Ishikawa (cell line): ENCODE measurements at regions not wholly inside any gene's neighbourhood (a gene's known extent, or its start where the extent isn't known, plus 50 kb on each side); places are given as distances from the start of the nearest gene placed in this dataset.

Experiments
- CEBPB ChIP-seq: IDR thresholded peaks from 2 replicates; pipeline ENCODE4 v1.6.1; 2012
- CREB1 ChIP-seq: IDR thresholded peaks from 2 replicates; pipeline ENCODE4 v1.6.1; 2012; ENCODE audit warnings: low read depth
- EGR1 ChIP-seq: IDR thresholded peaks from 2 replicates; pipeline ENCODE4 v1.6.1; 2012
- EP300 ChIP-seq: IDR thresholded peaks from 2 replicates; pipeline ENCODE4 v1.6.1; 2012; ENCODE audit warnings: borderline replicate concordance
- FOXM1 ChIP-seq: IDR thresholded peaks from 2 replicates; pipeline ENCODE4 v1.6.1; 2012; ENCODE audit warnings: low read depth, borderline replicate concordance
- NFIC ChIP-seq: IDR thresholded peaks from 2 replicates; pipeline ENCODE4 v1.6.1; 2012
- RAD21 ChIP-seq: IDR thresholded peaks from 2 replicates; pipeline ENCODE4 v1.6.1; 2012; ENCODE audit warnings: low read depth
- TAF1 ChIP-seq: IDR thresholded peaks from 2 replicates; pipeline ENCODE4 v1.6.1; 2012; ENCODE audit warnings: low read depth, mild to moderate bottlenecking
- TCF12 ChIP-seq: IDR thresholded peaks from 2 replicates; pipeline ENCODE4 v1.6.1; 2012; ENCODE audit warnings: low read depth
- TEAD4 ChIP-seq: IDR thresholded peaks from 2 replicates; pipeline ENCODE4 v1.6.1; 2012
- YY1 ChIP-seq: IDR thresholded peaks from 2 replicates; pipeline ENCODE4 v1.6.1; 2012; ENCODE audit warnings: low read depth
- ZBTB7A ChIP-seq: IDR thresholded peaks from 2 replicates; pipeline ENCODE4 v1.6.1; 2012; ENCODE audit warnings: low read depth
- TF ChIP-seq, protein P1 (sequence below): IDR thresholded peaks from 2 replicates; pipeline ENCODE4 v1.6.1; 2012
- TF ChIP-seq, protein P2 (sequence below): IDR thresholded peaks from 2 replicates; pipeline ENCODE4 v1.6.1; 2012
- TF ChIP-seq, protein P3 (sequence below): IDR thresholded peaks from 2 replicates; pipeline ENCODE4 v1.6.1; 2012; ENCODE audit warnings: low read depth, mild to moderate bottlenecking

DNA sequence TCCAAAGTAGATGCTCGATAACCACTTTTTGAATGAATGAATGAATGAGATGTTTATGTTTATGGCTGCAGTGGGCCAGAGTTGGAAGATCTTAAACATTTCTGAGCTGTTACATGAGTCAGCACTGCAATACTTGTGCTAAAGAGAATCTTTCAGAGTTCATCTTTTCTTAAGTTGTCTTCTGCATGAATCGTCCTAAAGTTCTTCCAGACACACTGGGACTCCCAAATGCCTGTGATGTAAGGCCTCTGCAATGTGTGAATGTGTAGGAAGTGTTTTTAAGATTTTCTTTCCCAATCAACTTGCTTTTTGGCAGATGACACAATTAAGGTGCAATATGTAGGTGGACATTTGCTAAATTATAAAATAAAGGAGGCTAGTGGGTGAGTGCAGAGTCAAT is 50.3 kb upstream of the TRIM9 start:
- TF ChIP-seq TAF1 (no peak), CREB1 (no peak), TEAD4 (no peak), CEBPB (no peak), EP300 (no peak), EGR1 (no peak), TCF12 (no peak), YY1 (no peak), ZBTB7A (no peak), FOXM1 (no peak), RAD21 (no peak), NFIC (no peak)
- TF ChIP-seq, protein P1, sequence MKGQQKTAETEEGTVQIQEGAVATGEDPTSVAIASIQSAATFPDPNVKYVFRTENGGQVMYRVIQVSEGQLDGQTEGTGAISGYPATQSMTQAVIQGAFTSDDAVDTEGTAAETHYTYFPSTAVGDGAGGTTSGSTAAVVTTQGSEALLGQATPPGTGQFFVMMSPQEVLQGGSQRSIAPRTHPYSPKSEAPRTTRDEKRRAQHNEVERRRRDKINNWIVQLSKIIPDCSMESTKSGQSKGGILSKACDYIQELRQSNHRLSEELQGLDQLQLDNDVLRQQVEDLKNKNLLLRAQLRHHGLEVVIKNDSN, result no peak
- TF ChIP-seq, protein P2, sequence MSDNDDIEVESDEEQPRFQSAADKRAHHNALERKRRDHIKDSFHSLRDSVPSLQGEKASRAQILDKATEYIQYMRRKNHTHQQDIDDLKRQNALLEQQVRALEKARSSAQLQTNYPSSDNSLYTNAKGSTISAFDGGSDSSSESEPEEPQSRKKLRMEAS, result no peak
- TF ChIP-seq, protein P3, sequence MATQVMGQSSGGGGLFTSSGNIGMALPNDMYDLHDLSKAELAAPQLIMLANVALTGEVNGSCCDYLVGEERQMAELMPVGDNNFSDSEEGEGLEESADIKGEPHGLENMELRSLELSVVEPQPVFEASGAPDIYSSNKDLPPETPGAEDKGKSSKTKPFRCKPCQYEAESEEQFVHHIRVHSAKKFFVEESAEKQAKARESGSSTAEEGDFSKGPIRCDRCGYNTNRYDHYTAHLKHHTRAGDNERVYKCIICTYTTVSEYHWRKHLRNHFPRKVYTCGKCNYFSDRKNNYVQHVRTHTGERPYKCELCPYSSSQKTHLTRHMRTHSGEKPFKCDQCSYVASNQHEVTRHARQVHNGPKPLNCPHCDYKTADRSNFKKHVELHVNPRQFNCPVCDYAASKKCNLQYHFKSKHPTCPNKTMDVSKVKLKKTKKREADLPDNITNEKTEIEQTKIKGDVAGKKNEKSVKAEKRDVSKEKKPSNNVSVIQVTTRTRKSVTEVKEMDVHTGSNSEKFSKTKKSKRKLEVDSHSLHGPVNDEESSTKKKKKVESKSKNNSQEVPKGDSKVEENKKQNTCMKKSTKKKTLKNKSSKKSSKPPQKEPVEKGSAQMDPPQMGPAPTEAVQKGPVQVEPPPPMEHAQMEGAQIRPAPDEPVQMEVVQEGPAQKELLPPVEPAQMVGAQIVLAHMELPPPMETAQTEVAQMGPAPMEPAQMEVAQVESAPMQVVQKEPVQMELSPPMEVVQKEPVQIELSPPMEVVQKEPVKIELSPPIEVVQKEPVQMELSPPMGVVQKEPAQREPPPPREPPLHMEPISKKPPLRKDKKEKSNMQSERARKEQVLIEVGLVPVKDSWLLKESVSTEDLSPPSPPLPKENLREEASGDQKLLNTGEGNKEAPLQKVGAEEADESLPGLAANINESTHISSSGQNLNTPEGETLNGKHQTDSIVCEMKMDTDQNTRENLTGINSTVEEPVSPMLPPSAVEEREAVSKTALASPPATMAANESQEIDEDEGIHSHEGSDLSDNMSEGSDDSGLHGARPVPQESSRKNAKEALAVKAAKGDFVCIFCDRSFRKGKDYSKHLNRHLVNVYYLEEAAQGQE, result no peak

DNA sequence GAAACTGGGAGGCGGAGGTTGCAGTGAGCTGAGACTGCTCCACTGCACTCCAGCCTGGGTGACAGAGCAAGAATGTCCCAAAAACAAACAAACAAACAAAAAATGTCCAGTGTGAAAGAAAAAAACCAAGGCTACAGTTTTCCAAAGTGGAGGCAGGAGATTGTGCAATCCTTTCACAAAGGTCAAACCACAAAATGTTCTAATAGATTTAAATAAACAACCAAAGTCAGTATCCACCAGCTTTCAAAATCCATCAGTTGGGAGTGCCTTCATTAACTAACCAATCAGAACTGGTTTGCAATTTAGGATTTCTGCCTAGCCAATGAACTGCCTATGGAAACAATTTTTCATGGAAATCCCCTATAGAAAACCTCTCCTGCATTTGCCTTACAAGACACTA is 52.3 kb upstream of the TRIM9 start:
- no peak for TF ChIP-seq TEAD4
- TF ChIP-seq CEBPB, result 0 out of 2 replicates have a peak, but pooled peaks have one; percentile 17

DNA sequence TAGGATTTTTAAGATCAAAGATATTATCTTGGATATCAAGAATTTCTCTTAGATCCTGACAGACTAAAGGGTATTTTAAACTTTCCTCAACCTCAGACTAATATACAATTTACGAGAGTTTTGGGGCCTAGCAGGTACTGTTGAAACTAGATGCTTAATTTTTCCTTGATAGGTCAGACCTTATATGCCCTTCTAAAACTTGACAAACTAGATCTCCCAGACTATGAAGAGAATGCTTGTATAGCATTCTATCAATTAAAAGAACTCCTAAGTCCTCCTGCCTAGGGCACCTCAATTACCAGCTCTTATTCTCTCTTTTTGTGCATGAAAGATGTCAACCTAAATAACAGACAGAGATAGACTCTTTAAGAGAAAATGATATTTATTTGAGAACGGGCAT is 60.4 kb upstream of the TRIM9 start:
- TF ChIP-seq ZBTB7A (no peak), TCF12 (no peak), FOXM1 (no peak), CREB1 (no peak), TAF1 (no peak), NFIC (no peak), YY1 (no peak), CEBPB (no peak), EGR1 (no peak)
- TF ChIP-seq, protein P3, result no peak
- TF ChIP-seq, protein P2, result no peak
- TF ChIP-seq, protein P1, result no peak

DNA sequence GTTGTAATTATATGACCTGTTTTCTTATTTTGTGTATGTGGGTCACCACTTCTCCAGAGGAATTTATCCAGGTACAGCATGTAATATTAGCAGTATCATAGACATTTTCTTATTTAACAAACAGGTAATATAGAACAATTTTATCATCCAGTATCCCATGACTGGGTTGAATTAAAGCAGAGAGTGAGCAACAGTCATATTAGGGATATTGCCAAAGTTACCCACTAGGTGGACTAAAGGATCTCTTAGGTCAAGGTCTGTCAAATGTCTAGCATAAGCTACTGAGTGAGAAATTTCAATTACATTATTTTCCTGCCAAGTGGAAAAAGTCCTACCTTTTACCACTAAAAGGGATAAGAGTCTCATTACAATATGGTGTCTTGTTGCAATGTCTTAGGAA is 62.1 kb upstream of the TRIM9 start:
- TF ChIP-seq TCF12, result no peak
- peak; percentile 48 for TF ChIP-seq RAD21

DNA sequence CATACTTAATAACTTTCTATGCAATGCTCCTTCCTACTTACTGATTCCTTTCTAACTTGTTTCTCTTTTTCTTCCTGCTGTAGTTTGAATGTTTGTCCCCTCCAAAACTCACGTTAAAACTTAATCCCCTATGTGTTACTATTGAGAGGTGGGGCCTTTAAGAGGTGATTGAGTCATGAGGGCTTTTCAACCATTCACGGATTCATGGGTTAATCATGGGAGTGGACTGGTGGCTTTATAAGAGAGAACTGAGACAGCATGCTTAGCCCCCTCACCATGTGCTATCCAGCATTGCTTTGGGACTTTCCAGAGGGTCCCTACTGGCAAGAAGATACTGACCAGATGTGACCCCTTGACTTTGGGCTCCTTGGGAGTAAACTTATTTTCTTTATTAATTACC is 66.0 kb upstream of the TRIM9 start:
- no peak for TF ChIP-seq TCF12

DNA sequence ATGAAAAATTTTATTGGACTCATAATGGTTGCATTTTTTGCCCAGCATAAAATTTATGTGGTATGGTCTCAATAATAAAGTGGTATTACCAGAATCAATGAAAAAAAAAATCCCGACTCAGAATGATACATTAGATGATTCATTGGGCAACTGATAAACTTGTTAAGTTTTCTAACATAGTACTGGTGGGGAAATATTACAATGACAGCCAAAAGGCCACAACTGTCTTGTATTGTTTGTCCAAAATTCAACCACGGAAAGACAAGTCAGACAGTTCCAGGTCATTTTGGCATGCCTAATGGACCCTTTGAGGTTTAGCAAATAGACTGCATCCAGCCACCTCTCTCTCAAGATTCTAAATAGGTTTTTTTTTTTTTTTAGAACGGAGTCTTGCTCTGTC is 70.5 kb upstream of the TRIM9 start:
- TF ChIP-seq TCF12 (no peak), EP300 (no peak), CREB1 (no peak), TAF1 (no peak), TEAD4 (no peak), YY1 (no peak), RAD21 (no peak), FOXM1 (no peak)
- TF ChIP-seq, protein P1, result no peak
- TF ChIP-seq, protein P3, result no peak
